Pancreas (tissue), 10 donors: ENCODE measurements at regions not wholly inside any gene's neighbourhood (a gene's known extent, or its start where the extent isn't known, plus 50 kb on each side); places are given as distances from the start of the nearest gene placed in this dataset.

Experiments used
- ATAC-seq, 4 donors: fragments of 200-7000 bp; cut with Tn5 transposase; one replicate each; pipeline versions ENCODE4 v1.8.0 to v1.9.1; 2020; ENCODE audit warnings: mild to moderate bottlenecking in 4 of 4, moderate library complexity in 4 of 4
- DNase-seq, 6 donors: peaks; one replicate each; pipeline ENCODE4 v3.0.0-alpha.2; 2020
- FAIRE-seq: peaks from 2 replicates; lab custom pipeline; 2012; peaks lifted over from hg19 to GRCh38; lab: Jason Lieb, UNC
- H3K27ac ChIP-seq, 4 donors: fragments of 200-600 bp; sonication (generic); 1 replicate in 3 of 4; 2 replicates in 1 of 4; pipeline versions ENCODE4 v1.5.0 to v1.8.0; 2020
- H3K27me3 ChIP-seq, 4 donors: fragments of 200-600 bp; one replicate each; pipeline ENCODE4 v1.8.0; 2021
- H3K36me3 ChIP-seq, 3 donors: fragments of 200-600 bp; sonication (generic) in 1 of 3; one replicate each; pipeline versions ENCODE4 v1.5.0 to v1.8.0; 2020 to 2021
- H3K4me1 ChIP-seq, 3 donors: fragments of 200-600 bp; one replicate each; pipeline ENCODE4 v1.8.0; 2021
- H3K4me3 ChIP-seq, 4 donors: fragments of 200-600 bp; sonication (generic) in 2 of 4; one replicate each; pipeline versions ENCODE4 v1.5.0 to v1.8.0; 2020 to 2021
- H3K9me3 ChIP-seq, 4 donors: fragments of 200-600 bp; one replicate each; pipeline ENCODE4 v1.8.0; 2021
- WGBS, 2 donors: extraction: QIAGEN DNeasy Blood & Tissue Kit; methylation state at CpG; one replicate each; pipeline ENCODE4 v1.1.7; 2013; 5-methylcytosine and 5-hydroxymethylcytosine counted together
- intact Hi-C, 3 donors: fragments of 100-400 bp; cut with DNase I; formaldehyde crosslinking; loops; one replicate each; pipeline versions ENCODE4 v1.11.1 to v1.14.2; 2022
- TF ChIP-seq, protein P1 (sequence below), 4 donors: fragments of 200-600 bp; sonication (generic) in 3 of 4; IDR thresholded peaks; one replicate each; pipeline versions ENCODE4 v1.5.0 to v1.8.0; 2021; ENCODE audit warnings: antibody characterized with exemption in 4 of 4
- donor health status: healthy with polysubstance abuse.
- donor health status: DM: no; HTN: no; CAD: no; lungs with moderate emphysema.
- donor health status: DM: no; HTN: no; CAD: no.
- donor health status: control.
- donor health status: control.
- donor health status: Bipolar disorder and iron deficiency.
- donor health status: DM: yes; HTN: yes; CAD: no.
- donor health status: DM: no; HTN: no; CAD: no.
- donor health status: DM: no; HTN: no; CAD: no.
- donor health status: DM: yes; HTN: yes; CAD: no.

DNA sequence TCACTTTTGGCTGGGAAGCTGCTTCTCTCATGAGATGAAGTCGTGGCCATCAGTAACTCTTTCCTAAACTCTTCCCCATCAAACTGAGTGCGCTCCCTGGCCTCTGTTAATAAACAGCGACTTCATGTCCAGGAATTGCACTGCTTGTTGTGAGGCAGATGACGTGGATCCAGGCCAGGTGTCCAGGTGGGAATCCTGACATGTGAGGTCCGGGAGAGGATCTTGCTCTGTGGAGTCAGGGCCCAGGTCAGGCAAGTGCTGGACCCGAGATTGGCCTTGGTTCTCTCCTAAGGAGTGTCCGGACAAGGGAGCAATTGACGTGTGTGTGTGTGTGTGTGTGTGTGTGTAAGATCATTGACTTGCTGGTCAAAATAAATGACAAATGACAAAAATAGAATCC is 362.7 kb downstream of the GLRX3 start:
- Histone ChIP-seq H3K4me1 (no peaks in the 10 kb centered on the region), H3K4me3 (no peak overlapping the region), H3K9me3 (no peaks in the 10 kb centered on the region), H3K27me3 (no peaks in the 10 kb centered on the region), H3K36me3 (no peaks in the 10 kb centered on the region), H3K27ac (no peak overlapping the region)
- ATAC-seq (no peak), DNase-seq (peak in 1 of 6 donors; percentile 33), FAIRE-seq (no peak)
- TF ChIP-seq, protein P1, sequence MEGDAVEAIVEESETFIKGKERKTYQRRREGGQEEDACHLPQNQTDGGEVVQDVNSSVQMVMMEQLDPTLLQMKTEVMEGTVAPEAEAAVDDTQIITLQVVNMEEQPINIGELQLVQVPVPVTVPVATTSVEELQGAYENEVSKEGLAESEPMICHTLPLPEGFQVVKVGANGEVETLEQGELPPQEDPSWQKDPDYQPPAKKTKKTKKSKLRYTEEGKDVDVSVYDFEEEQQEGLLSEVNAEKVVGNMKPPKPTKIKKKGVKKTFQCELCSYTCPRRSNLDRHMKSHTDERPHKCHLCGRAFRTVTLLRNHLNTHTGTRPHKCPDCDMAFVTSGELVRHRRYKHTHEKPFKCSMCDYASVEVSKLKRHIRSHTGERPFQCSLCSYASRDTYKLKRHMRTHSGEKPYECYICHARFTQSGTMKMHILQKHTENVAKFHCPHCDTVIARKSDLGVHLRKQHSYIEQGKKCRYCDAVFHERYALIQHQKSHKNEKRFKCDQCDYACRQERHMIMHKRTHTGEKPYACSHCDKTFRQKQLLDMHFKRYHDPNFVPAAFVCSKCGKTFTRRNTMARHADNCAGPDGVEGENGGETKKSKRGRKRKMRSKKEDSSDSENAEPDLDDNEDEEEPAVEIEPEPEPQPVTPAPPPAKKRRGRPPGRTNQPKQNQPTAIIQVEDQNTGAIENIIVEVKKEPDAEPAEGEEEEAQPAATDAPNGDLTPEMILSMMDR (IDR thresholded peaks at IDR 0.05): no peak
- intact Hi-C loops: no loop called here
- WGBS, 2 donors: 59 to 68% methylated on average over 8 of the region's 8 CpGs

DNA sequence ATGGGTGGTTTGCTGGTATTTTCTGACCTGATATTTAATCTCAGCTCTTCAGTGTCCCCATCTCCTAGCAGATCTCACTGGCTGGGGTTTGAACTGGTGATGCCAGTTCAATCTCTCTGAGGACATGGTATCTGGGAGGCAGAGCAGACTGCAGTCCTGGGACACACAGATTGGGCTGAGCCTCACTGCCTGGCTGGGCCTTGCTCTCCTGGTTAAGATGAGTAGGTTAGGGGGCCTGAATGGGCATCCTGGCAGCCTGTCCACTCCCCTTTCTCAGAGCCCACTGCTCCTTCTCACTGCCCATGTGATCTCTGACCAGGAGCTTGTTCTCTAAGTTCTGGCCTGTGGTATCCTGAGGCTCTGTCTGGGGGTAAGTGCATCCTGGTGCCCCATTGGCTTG is 363.4 kb downstream of the GLRX3 start:
- FAIRE-seq (no peak), DNase-seq (peak in 1 of 6 donors; percentile 23), ATAC-seq (no peak)
- Histone ChIP-seq H3K4me1 (no peaks in the 10 kb centered on the region), H3K4me3 (no peak overlapping the region), H3K9me3 (no peaks in the 10 kb centered on the region), H3K36me3 (no peaks in the 10 kb centered on the region), H3K27me3 (no peaks in the 10 kb centered on the region), H3K27ac (no peak overlapping the region)
- TF ChIP-seq, protein P1 (IDR thresholded peaks at IDR 0.05): no peak
- intact Hi-C loops: no loop called here

GRCh38 chr10:130500261-130501000 is 364.2 kb downstream of the GLRX3 start:
- 67 to 73% methylated on average over 10 of the region's 10 CpGs for WGBS, 2 donors
- H3K4me1 ChIP-seq: no peaks in the 10 kb centered on the region
- H3K36me3 ChIP-seq: no peaks in the 10 kb centered on the region

DNA sequence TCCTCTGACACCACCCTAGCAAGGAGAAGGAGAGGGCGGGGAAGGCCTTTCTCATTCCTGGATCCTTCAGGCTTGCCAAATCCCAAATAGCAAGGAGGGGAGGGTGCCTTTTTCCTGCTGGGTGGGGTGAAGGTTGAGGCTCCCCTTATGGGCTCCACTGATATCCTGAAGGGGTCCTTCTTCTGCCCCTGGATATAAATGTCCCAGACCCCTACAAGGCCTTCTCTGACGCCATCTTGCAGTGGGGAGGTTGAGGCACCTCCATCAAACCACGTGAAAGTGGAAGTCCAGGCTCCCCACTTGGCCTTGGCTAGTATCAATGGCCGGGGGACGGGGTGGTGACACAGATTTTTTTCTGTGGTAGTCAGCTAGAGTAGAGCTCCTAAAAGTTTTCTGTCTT is 371.3 kb downstream of the GLRX3 start:
- no peaks in the 10 kb centered on the region for H3K4me1 ChIP-seq
- intact Hi-C loops: no loop called here
- FAIRE-seq: no peak

More at GRCh38 chr10:130500261-130501000, 364.2 kb downstream of the GLRX3 start:
- TF ChIP-seq, protein P1 (IDR thresholded peaks at IDR 0.05): no peak
- H3K27me3 ChIP-seq: no peaks in the 10 kb centered on the region
- intact Hi-C loops: no loop called here
- ATAC-seq (no peak), FAIRE-seq (no peak), DNase-seq (peak in 1 of 6 donors; percentile 27)
- H3K9me3 ChIP-seq: no peaks in the 10 kb centered on the region
- no peak overlapping the region for H3K4me3 ChIP-seq
- no peak overlapping the region for H3K27ac ChIP-seq

More for the DNA sequence above, 371.3 kb downstream of the GLRX3 start:
- Histone ChIP-seq H3K27ac (no peak overlapping the region), H3K9me3 (no peaks in the 10 kb centered on the region), H3K27me3 (no peaks in the 10 kb centered on the region), H3K4me3 (no peak overlapping the region), H3K36me3 (no peaks in the 10 kb centered on the region)
- TF ChIP-seq, protein P1 (IDR thresholded peaks at IDR 0.05): no peak
- ATAC-seq (no peak), DNase-seq (no peak)
- 65 to 67% methylated on average over 5 of the region's 5 CpGs for WGBS, 2 donors
